Brain microvascular endothelial cell (primary cell): ENCODE measurements at regions not wholly inside any gene's neighbourhood (a gene's known extent, or its start where the extent isn't known, plus 50 kb on each side); places are given as distances from the start of the nearest gene placed in this dataset.

Source experiments
- DNase-seq: peaks from one replicate; pipeline ENCODE4 v3.0.0-alpha.2; 2020
- H3K27ac ChIP-seq: fragments of 250-450 bp; sonication (Bioruptor Pico); 2 replicates; pipeline ENCODE4 v1.5.1; 2020; ENCODE audit warnings: mild to moderate bottlenecking, moderate library complexity
- H3K27me3 ChIP-seq: fragments of 250-450 bp; sonication (Bioruptor Pico); replicated peaks from 2 replicates; pipeline ENCODE4 v1.5.1; 2020; ENCODE audit warnings: mild to moderate bottlenecking
- H3K36me3 ChIP-seq: fragments of 250-450 bp; sonication (Bioruptor Pico); replicated peaks from 2 replicates; pipeline ENCODE4 v1.5.1; 2020; ENCODE audit warnings: mild to moderate bottlenecking
- H3K4me3 ChIP-seq: 2 replicates; pipeline ENCODE4 v1.5.1; 2011; ENCODE audit warnings: low read depth, mild to moderate bottlenecking, control low read depth, low read length, moderate library complexity
- in situ Hi-C: cut with HindIII; loops from 2 replicates; pipeline ENCODE4 v1.10.0; 2017; ENCODE audit warnings: low sequenced_read_pairs, low pct_ligation_motif_present
- TF ChIP-seq, protein P1 (sequence below): IDR thresholded peaks from 2 replicates; pipeline ENCODE4 v1.5.1; 2011; ENCODE audit warnings: low read depth, mild to moderate bottlenecking, moderate library complexity, low read length, control low read depth, inconsistent platforms; ENCODE audit errors: missing control alignments

DNA sequence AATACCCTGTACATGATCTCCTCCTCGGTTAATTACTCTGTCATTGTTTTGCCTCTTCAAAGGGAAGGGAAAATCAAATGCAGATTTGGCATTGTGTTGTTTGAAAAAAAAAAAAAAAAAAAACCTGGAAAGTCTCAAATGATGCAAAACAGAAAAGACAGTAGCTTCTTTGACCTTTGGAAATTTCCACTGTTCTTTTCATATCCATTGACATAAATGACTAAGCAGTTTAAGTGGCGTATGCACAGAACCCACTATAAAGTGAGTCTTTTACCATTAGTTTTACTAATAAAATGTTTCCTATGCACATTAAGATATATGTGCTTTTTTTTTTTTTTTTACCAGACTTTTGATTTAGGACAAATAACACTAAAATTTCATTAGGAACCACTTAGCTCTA lies 704.3 kb downstream of the TFAP2A start:
- in situ Hi-C loops: no loop called here
- H3K36me3 ChIP-seq: no peaks in the 10 kb centered on the region
- DNase-seq: no peak
- H3K4me3 ChIP-seq: no peak overlapping the region
- no peaks in the 10 kb centered on the region for H3K27me3 ChIP-seq
- TF ChIP-seq, protein P1, sequence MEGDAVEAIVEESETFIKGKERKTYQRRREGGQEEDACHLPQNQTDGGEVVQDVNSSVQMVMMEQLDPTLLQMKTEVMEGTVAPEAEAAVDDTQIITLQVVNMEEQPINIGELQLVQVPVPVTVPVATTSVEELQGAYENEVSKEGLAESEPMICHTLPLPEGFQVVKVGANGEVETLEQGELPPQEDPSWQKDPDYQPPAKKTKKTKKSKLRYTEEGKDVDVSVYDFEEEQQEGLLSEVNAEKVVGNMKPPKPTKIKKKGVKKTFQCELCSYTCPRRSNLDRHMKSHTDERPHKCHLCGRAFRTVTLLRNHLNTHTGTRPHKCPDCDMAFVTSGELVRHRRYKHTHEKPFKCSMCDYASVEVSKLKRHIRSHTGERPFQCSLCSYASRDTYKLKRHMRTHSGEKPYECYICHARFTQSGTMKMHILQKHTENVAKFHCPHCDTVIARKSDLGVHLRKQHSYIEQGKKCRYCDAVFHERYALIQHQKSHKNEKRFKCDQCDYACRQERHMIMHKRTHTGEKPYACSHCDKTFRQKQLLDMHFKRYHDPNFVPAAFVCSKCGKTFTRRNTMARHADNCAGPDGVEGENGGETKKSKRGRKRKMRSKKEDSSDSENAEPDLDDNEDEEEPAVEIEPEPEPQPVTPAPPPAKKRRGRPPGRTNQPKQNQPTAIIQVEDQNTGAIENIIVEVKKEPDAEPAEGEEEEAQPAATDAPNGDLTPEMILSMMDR: no peak
- no peak overlapping the region for H3K27ac ChIP-seq

- H3K27me3 ChIP-seq: no peaks in the 10 kb centered on the region
- DNase-seq: no peak
- H3K4me3 ChIP-seq: no peak overlapping the region
- in situ Hi-C loops: no loop called here
- no peaks in the 10 kb centered on the region for H3K36me3 ChIP-seq
- H3K27ac ChIP-seq: no peak overlapping the region
- TF ChIP-seq, protein P1: no peak
These were observed 706.3 kb downstream of the TFAP2A start for GRCh38 chr6:9708600-9708999.

DNA sequence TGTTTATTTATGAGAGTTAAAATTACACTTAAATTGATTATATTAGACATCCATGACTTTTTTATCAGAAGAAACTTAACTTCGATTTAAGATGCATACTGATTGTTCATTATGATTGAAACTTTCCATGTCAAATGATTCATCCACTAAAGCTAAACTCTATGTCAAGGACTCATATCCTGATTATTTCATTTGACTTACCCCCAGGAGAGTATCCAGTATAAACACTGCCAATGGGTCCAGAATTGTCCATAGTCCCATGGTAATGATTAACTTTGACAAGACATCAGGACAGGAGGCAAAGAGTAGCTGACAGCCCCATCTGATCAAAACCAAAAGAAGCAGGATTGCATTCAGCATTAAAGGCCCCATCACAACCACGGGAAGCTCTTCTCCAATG lies 709.9 kb downstream of the TFAP2A start:
- Histone ChIP-seq H3K36me3 (no peaks in the 10 kb centered on the region), H3K27me3 (no peaks in the 10 kb centered on the region), H3K4me3 (no peak overlapping the region), H3K27ac (no peak overlapping the region)
- no peak for DNase-seq
- in situ Hi-C loops: no loop called here
- TF ChIP-seq, protein P1: no peak

- DNase-seq: no peak
- in situ Hi-C loops: no loop called here
- H3K36me3 ChIP-seq: no peaks in the 10 kb centered on the region
- H3K27me3 ChIP-seq: no peaks in the 10 kb centered on the region
- H3K27ac ChIP-seq: no peak overlapping the region
- H3K4me3 ChIP-seq: no peak overlapping the region
- TF ChIP-seq, protein P1: no peak
These were observed 712.0 kb downstream of the TFAP2A start for GRCh38 chr6:9702914-9703313.

DNA sequence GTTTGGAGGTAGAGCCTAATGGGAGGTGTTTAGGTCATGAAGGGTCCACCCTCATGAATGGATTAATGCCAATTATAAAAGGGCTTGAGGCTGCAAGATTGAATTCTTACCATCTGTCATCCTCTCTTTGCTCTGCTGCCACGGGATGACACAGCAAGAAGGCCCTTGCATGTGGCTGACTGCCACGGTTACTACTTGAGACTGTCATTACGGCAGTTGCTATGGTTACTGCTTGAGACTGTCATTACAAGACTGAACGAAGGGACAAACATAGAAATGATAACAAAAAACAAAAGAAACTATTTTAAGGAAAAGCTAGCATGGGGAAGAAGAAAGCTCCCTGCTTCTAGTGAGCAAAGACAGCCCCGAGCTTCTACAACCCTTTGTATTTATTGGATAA lies 715.0 kb downstream of the TFAP2A start:
- DNase-seq: no peak
- Histone ChIP-seq H3K4me3 (no peak overlapping the region), H3K36me3 (no peaks in the 10 kb centered on the region), H3K27me3 (no peaks in the 10 kb centered on the region), H3K27ac (no peak overlapping the region)
- TF ChIP-seq, protein P1: no peak
- in situ Hi-C loops: no loop called here

- Histone ChIP-seq H3K27me3 (no peaks in the 10 kb centered on the region), H3K36me3 (no peaks in the 10 kb centered on the region), H3K27ac (no peak overlapping the region), H3K4me3 (no peak overlapping the region)
- TF ChIP-seq, protein P1: no peak
- no peak for DNase-seq
- in situ Hi-C loops: no loop called here
These were observed 717.5 kb downstream of the TFAP2A start for GRCh38 chr6:9697263-9697931.
